NCI-H187 treated with DMSO at 0.1 percent for 48 hours (cell line): ENCODE measurements at regions not wholly inside any gene's neighbourhood (a gene's known extent, or its start where the extent isn't known, plus 50 kb on each side); places are given as distances from the start of the nearest gene placed in this dataset.

Experiments used
- DNase-seq: peaks from one replicate; lab custom pipeline; 2025; lab: John Stamatoyannopoulos, UW

DNA sequence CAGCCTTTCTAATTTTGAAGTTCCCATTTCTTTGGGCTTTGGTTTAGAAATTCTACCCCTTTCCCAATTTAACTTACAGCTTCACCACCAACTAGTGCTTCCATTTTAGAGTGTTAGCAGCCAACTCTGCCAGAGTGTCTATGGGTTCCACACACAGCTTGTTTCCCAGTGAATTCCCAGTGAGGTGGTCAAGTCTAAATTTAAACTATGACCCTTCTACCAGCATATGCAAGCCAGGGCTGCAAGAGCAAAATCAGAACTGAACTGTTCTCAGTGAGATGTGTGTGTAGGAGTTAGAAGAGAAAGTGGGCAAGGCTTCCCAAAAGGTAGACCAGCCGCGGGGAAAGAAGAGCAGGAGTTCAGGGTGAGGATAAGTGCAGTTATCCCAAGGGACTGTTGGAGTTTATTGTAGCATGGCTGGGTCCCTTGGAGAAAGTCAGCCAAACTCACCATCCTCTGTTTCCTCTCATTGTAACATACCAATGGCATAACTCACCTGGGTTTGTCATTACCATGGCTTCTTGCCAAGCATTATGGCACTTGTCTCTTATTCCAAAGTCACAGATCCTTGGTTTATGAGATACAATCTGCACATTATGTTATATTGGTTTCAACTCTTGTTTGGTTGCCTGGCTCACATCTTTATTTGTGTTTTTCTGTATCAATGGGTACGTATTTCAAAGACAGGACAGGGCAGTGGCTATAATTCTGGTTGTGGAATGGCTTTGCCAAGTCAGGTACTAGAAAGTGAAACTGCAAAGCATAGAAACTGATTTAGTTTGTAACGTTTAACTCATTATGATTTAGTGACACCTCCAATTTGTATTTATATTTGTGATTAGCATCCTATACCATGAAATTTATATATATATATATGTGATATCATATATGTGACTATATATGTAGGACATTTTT, 130.2 kb upstream of the UMPS start:
- no peak for DNase-seq

DNA sequence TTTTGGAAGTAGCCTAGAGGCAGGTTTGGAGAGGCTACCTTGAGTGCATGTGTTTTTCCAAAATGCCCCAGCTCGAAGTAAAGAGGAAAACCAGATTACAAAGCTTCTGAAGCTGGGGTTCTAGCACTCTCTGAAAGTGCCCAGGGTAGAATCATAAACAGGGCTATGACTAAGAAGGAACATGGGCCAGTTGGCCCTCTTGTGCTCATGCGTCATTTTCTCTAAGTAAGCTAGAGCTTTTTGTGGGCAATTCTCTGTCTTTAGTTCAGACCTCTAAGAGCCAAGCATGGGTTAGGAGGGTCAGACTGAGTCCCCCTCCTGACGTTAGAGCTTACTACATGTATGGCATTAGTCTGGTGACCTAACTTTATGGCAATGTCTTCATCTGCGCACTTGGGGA, 129.5 kb upstream of the UMPS start:
- no peak for DNase-seq

DNA sequence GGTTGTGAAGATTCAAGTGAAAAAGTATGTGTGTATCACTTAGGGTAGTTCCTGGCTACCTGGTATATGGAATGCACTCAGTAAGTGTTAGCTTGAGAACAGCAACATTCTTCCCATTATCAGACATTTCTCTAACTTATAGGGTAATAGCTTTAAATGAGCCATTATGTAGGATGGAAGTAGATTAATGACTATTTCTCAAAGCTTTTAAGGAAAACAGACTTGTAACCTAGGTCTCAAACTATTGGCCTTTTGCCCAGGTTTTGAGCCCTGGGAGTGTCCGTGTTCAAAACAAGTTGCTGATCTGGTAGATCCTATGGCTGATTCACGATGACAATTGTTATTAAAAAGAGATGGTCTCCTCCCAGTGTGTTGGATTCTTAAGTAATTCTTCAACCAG, 129.1 kb upstream of the UMPS start:
- no peak for DNase-seq

- no peak for DNase-seq
Measured at GRCh38 chr3:124602980-124603627, 127.1 kb upstream of the UMPS start.

- DNase-seq, result no peak
Measured at GRCh38 chr3:124605781-124606579, 124.3 kb upstream of the UMPS start.

- no peak for DNase-seq
Measured at GRCh38 chr3:124607163-124607562, 123.1 kb upstream of the UMPS start.

- no peak for DNase-seq
Measured at GRCh38 chr3:124609402-124609801, 120.8 kb upstream of the UMPS start.

- DNase-seq, result no peak
Measured at GRCh38 chr3:124610130-124610529, 120.1 kb upstream of the UMPS start.

DNA sequence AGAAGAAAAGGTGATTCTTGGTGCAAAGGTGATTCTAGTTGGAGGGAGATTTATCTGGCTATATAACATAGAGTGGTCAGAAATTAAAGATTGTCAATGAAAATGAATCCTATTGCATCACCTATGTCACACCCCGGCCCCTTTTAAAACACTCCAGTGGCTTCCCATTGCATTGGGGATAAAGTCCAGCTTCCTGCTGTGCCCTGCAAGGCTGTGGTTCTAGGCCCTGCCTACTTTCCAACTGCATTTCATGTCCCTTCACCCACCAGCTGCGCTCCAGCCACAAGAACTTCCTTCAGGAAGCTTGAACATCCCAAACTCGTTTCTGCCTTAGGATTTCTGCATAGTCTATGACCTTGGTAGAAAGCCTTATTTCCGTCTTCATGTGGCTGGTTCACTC, 118.7 kb upstream of the UMPS start:
- DNase-seq, result no peak

DNA sequence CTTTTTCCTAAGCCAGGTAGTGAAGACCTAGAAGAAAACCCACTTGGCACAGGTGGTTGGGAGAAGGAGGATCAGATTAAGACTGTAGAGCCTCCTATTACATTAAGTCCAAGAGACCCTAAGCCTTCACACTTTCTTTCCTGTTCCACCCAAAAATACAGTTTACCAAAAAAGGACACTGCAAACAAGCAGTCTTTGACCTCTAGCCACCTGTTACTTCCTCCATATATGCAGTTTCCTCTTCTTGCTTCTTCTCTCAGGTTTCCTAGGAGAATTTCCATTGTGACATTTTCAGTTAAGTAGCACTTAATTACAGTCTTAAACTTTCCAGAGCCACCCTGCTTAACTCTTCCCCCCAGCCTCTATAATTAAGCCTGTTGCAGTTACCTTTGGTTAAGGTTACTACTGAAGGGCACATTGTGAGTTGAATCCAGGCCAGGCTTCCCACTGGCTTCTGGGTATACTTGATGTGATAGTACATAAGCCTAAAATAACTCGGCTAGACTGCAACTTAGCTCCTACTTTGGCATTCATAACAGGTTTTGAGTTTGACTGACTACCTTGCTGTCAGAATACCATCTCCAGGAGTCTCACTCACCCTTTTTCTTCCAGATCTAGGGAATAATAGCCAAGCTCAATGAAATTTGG, 114.2 kb upstream of the UMPS start:
- DNase-seq, result no peak

GRCh38 chr3:124617177-124617576, 113.1 kb upstream of the UMPS start:
- DNase-seq, result no peak

- DNase-seq, result no peak
Measured at GRCh38 chr3:124619887-124620599, 110.2 kb upstream of the UMPS start.

DNA sequence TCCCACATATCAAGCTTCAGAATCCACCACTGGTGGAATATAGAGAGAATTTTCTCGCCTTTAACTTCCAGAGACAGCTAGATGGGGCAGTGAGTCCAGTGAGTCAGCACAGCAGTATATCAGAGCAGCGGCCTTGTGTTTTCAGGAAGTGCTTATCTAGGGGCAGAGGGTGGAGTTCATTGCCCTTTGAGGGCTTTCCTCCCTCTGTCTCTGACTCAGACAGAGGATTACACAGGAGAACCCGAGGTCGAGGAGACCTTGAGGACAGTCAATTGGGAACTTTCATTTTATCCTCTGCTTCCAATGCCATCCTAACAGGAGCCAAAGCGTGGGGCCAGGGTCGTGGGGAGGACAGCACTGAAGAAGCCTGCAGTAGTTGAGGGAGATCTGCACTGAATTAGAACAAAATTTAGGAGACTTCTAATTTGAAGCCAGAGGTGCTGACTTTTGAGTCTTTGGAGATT, 109.6 kb upstream of the UMPS start:
- no peak for DNase-seq

DNA sequence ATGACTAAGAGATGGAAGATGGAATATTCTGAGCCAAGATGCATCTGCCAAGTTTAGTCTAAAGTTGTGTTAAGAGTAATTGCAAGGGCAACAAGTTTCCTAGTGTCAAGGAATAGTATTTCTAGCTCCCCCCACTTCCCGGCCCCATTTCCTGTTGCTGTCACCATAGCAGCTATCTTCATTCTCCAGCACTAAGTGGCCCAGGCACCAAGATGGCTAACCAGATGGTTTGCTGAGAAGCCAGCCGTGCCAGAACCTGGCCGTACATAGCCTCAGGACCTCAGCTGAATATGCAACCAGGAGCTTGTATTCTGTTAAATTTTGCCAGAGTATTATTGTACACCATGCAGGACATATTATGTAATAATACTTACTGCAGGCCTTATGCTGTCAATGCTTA, 108.8 kb upstream of the UMPS start:
- DNase-seq, result no peak

DNA sequence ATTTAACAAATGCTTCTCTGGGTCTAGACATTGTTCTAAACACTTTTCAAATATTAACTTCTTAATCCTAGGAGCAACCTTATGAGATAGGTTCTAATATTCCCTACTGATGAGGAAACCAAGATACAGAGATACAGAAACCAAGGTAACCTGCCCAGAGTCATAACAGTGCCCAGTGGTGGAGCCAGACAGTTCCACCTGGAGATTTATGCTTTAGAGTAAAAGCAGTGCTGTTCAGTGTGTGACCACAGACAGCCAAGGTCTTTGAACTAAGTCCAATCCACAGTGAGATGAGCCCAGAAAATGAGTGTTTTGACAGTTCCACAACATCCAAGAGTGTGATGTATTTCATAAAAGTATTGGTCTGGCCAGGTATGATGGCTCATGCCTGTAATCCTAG, 105.2 kb upstream of the UMPS start:
- no peak for DNase-seq

DNA sequence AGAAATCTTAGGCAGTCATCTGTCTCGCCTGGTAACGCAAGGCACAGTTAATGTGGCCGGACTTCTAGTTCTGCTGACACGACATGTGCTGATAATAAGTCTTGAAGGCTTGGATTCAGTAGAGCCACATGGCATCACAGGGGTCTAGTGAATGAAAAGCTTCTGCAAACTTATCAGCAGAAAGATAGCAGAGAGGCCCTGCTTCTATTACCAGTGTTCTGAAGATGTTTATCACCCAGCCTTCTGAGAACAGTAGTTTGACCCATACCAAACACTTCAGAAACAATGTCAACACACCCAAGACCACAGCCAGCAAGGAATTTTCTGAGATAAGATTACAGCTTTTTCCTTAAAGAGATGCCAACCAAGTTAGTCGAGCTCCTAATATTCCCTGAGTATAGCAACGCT, 102.7 kb upstream of the UMPS start:
- DNase-seq, result no peak

GRCh38 chr3:124628863-124629262, 101.4 kb upstream of the UMPS start:
- DNase-seq, result no peak

DNA sequence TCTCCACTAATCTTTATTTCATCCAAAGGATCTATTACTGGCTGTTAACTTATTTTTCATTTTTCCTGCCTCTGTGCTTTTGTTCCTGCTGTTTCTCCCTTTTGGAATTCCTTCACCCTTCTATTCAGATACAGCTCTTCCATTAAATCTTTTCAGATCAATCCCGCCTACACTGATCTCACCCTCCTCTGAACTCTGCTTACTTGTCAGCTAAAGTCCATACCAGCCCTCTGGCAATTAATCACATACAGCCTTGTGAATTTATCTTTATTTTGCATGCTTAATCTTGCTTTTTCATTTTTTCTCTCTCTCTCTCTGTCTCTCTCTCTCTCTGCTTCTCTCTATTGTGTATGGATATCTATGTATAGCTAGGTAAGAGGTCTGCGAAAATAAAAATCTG, 100.8 kb upstream of the UMPS start:
- no peak for DNase-seq

DNA sequence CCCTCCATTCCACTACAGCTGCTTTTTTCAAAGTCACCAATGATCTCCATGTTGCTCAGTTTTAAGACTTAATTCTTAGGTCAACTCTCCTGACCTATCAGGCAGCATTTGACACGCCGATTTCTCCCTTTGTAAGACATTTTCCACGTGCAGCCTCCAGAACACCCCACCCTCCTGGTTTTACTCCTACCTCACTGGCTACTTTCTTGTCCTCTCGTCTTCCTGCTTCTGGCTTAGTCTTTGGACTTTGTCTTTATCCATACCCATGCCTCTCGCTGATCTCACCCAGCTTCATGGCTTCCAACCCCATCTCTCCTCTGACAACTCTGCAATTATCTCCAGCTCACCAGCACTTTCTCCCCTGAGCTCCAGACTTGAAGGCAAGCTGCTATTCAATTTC, 99.3 kb upstream of the UMPS start:
- DNase-seq, result no peak

GRCh38 chr3:124631727-124632126, 98.5 kb upstream of the UMPS start:
- no peak for DNase-seq

DNA sequence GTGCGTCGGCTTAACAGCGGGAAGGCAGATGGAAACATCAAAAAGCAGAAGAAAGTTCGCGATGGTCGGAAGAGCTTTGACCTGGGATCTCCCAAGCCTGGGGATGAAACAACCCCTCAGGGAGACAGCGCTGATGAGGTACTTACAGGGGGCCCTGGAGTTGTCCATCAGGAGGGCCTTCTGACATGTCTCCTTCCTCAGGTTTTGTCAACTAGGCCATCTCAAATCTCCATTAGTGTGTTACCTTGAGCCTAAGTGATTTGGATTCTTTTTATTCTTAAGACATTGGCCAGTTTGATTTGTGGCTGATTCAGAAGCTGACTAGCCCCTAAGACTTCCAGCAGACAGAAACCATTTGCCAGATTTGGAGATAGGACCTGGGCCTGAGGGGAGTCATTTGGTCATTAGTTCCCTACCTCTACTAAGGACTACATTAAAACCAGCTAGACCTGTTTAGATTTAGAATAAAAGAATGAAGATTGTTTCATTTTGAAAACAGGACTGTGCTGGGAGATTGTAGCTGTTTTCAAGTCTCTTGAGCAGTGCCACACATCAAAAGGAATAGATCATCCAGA, 97.6 kb upstream of the UMPS start:
- no peak for DNase-seq
